ENCODE measurements at regions not wholly inside any gene's neighbourhood (a gene's known extent, or its start where the extent isn't known, plus 50 kb on each side); places are given as distances from the start of the nearest gene placed in this dataset.

GRCh38 chr2:37472959-37473358 is 128.5 kb downstream of the QPCT start:
- TF ChIP-seq BHLHE40 (IDR thresholded peaks at IDR 0.05; ENCODE audit: borderline replicate concordance) (no peak), SP1 (IDR thresholded peaks at IDR 0.05) (no peak), HDGF (IDR thresholded peaks at IDR 0.05; ENCODE audit: borderline replicate concordance) (no peak), FOXK2 (IDR thresholded peaks at IDR 0.05) (no peak), ARNT (IDR thresholded peaks at IDR 0.05) (no peak), FOXA1 (IDR thresholded peaks at IDR 0.05) (no peak), CTBP1 (IDR thresholded peaks at IDR 0.05; ENCODE audit: borderline replicate concordance) (no peak)

Data from HEK293T (cell line).